ENCODE measurements at regions not wholly inside any gene's neighbourhood (a gene's known extent, or its start where the extent isn't known, plus 50 kb on each side); places are given as distances from the start of the nearest gene placed in this dataset.

GRCh38 chr3:182608832-182609231 lies 184.5 kb upstream of the ATP11B start:
- Histone ChIP-seq H3K4me3 (ENCODE audit: low read depth, low read length) (no peak overlapping the region), H3K27me3 (ENCODE audit: control insufficient read depth, insufficient read depth, low read length) (no peaks in the 10 kb centered on the region), H3K9me3 (ENCODE audit: control insufficient read depth, insufficient read depth, low read length) (no peaks in the 10 kb centered on the region), H3K27ac (ENCODE audit: low read depth, low read length) (no peak overlapping the region)
- TF ChIP-seq CTCF (IDR thresholded peaks at IDR 0.05; ENCODE audit: low read depth, low read length), result no peak
- POLR2A ChIA-PET, result no interaction called here
- DNase-seq (ENCODE audit: low read depth, low spot score), result no peak
- CTCF ChIA-PET, result no interaction called here

- no peak overlapping the region for H3K27ac ChIP-seq (ENCODE audit: low read depth, low read length)
- no peaks in the 10 kb centered on the region for H3K27me3 ChIP-seq (ENCODE audit: control insufficient read depth, insufficient read depth, low read length)
- no peak for DNase-seq (ENCODE audit: low read depth, low spot score)
- CTCF ChIA-PET, result no interaction called here
- no peak for TF ChIP-seq CTCF (IDR thresholded peaks at IDR 0.05; ENCODE audit: low read depth, low read length)
- POLR2A ChIA-PET, result no interaction called here
- H3K4me3 ChIP-seq (ENCODE audit: low read depth, low read length), result no peak overlapping the region
- H3K9me3 ChIP-seq (ENCODE audit: control insufficient read depth, insufficient read depth, low read length), result no peaks in the 10 kb centered on the region
These were observed 183.6 kb upstream of the ATP11B start for GRCh38 chr3:182609575-182610156.

- CTCF ChIA-PET, result no interaction called here
- no peak for TF ChIP-seq CTCF (IDR thresholded peaks at IDR 0.05; ENCODE audit: low read depth, low read length)
- no peak for DNase-seq (ENCODE audit: low read depth, low spot score)
- no peaks in the 10 kb centered on the region for H3K9me3 ChIP-seq (ENCODE audit: control insufficient read depth, insufficient read depth, low read length)
- POLR2A ChIA-PET, result no interaction called here
- H3K27me3 ChIP-seq (ENCODE audit: control insufficient read depth, insufficient read depth, low read length), result no peaks in the 10 kb centered on the region
- no peak overlapping the region for H3K27ac ChIP-seq (ENCODE audit: low read depth, low read length)
- H3K4me3 ChIP-seq (ENCODE audit: low read depth, low read length), result no peak overlapping the region
These were observed 181.0 kb upstream of the ATP11B start for GRCh38 chr3:182612332-182612731.

GRCh38 chr3:182617500-182617899 lies 175.8 kb upstream of the ATP11B start:
- Histone ChIP-seq H3K27me3 (ENCODE audit: control insufficient read depth, insufficient read depth, low read length) (no peaks in the 10 kb centered on the region), H3K4me3 (ENCODE audit: low read depth, low read length) (no peak overlapping the region), H3K27ac (ENCODE audit: low read depth, low read length) (no peak overlapping the region), H3K9me3 (ENCODE audit: control insufficient read depth, insufficient read depth, low read length) (no peaks in the 10 kb centered on the region)
- TF ChIP-seq CTCF (IDR thresholded peaks at IDR 0.05; ENCODE audit: low read depth, low read length), result no peak
- ChIA-PET CTCF (no interaction called here), POLR2A (no interaction called here)
- no peak for DNase-seq (ENCODE audit: low read depth, low spot score)

GRCh38 chr3:182618085-182618732 lies 175.1 kb upstream of the ATP11B start:
- ChIA-PET CTCF (no interaction called here), POLR2A (no interaction called here)
- H3K27ac ChIP-seq (ENCODE audit: low read depth, low read length), result no peak overlapping the region
- H3K4me3 ChIP-seq (ENCODE audit: low read depth, low read length), result no peak overlapping the region
- no peaks in the 10 kb centered on the region for H3K27me3 ChIP-seq (ENCODE audit: control insufficient read depth, insufficient read depth, low read length)
- no peak for DNase-seq (ENCODE audit: low read depth, low spot score)
- H3K9me3 ChIP-seq (ENCODE audit: control insufficient read depth, insufficient read depth, low read length), result no peaks in the 10 kb centered on the region
- TF ChIP-seq CTCF (IDR thresholded peaks at IDR 0.05; ENCODE audit: low read depth, low read length), result no peak
